GM21381 (cell line): ENCODE measurements at regions not wholly inside any gene's neighbourhood (a gene's known extent, or its start where the extent isn't known, plus 50 kb on each side); places are given as distances from the start of the nearest gene placed in this dataset.

ENCODE experiments used
- ATAC-seq: cut with Tn5 transposase; IDR thresholded peaks from one replicate; pipeline ENCODE4 v1.9.1; 2021; ENCODE audit warnings: mild to moderate bottlenecking, moderate library complexity; ENCODE audit not compliant: unreplicated experiment

GRCh38 chr12:92539976-92540781, 162.6 kb upstream of the PLEKHG7 start:
- ATAC-seq: no peak

- ATAC-seq: peak; percentile 47
Measured at GRCh38 chr12:92539110-92539749, 163.6 kb upstream of the PLEKHG7 start.

- no peak for ATAC-seq
Measured at GRCh38 chr12:92537290-92537960, 165.4 kb upstream of the PLEKHG7 start.

DNA sequence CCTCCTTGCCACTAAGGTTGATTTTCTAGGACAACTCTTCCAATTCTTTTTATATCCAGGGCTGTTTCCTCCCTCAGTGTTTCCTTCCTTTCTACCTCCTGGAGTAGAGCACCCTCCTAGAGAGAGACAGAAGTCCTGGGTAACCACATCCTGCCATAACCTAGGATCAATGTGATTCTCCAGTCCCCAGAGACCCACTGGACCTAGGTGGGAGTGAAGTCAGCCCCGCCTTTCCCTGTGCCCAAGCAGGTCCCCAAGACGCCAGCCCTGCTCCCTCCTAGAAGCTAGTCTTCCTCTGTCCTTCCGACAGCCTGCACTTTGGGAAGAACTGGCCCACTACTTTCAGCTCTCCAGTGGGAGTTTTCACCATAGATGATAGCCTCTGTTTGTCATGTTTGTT, 166.8 kb upstream of the PLEKHG7 start:
- ATAC-seq: no peak

- ATAC-seq: no peak
Measured at GRCh38 chr12:92533280-92533890, 169.4 kb upstream of the PLEKHG7 start.

DNA sequence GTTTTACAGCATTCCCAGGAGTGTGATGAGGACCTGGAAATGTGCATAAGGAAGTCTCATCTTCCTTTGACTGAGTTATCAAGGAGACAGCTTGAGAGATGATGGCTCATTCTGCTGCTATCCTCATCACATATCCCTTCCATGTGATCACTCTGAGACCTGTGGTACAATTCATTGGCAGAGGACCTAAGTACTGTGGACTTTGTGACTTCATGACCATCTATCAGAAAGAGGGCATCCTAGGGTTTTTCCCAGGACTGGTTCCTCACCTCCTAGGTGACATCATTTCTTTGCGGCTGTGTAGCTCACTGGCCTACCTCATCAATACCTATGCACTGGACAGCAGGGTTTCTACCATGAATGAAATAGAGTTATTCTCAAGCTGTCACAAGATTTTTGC, 172.1 kb upstream of the PLEKHG7 start:
- no peak for ATAC-seq

- peak; percentile 49 for ATAC-seq
Measured at GRCh38 chr12:92529944-92530343, 172.8 kb upstream of the PLEKHG7 start.

DNA sequence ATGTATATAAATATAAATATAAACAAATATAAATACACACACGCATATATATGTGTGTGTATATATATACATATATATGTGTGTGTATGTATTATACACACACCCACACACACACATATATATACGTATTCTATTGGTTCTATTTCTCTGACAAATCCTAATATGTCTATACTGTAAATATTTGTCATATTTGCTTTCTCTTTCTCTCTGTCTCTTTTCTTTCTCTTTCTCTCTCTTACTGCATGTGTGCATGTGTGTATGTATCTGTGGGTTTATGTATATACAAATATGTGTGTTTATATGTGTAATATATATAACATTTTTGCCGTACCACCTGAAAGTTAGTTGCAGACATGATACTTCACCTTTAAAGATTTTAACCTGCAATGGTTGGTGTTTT, 174.2 kb upstream of the PLEKHG7 start:
- ATAC-seq: no peak

DNA sequence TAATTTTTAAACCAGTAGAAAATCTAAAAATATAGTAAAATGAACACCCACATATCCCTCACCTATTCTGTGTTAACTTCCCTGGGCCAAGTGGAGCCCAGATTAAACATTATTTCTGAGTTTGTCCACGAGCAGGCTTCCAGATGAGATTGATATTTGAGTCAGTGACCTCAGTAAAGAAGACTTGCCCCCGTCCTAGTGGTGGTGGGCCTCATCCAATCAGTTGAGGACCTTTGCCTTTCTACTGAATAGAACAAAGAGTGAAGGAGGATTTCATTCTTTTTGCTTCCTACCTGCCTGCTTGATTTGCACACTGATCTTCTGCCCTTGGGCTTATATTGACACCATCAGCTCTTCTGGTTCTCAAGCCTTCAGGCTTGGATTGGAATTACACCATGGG, 174.7 kb upstream of the PLEKHG7 start:
- no peak for ATAC-seq

GRCh38 chr12:92524489-92524888, 178.3 kb upstream of the PLEKHG7 start:
- ATAC-seq: no peak

DNA sequence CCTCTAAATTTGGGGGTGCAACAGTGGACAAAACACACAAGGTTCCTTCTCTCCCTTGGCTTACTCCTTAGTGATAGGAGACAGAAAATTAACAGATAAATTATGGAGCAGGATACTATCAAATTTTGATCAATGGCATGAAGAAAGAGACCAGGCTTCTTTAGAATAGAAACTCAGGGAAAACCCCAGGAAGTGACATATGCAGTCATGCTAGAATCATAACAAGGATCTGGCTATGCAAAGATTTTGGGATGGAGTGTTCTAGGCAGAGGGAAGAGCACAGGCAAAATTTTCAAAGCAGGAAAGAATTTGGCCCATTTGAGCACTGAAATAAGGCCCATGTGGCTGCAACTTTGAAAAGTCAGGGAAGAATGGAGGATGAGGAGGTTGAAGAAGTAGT, 182.3 kb upstream of the PLEKHG7 start:
- ATAC-seq: no peak

DNA sequence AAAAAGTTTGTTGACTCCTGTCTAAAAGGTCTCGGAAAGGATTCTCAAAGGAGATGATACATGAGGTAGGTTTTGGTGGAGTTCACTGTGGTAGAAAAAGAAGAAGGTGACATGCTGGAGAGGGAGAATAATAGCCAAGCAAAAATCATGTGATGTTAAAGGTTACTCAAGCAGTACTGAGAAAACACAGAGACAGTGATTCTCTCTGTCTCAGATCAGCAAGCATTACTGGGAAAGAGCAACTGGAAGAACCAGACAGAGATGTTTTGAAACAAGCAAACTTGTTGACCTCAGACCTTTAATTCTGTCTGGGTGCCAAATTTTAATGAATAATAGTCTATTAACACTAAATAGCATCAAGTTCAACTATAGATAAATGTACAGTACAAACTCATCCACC, 183.5 kb upstream of the PLEKHG7 start:
- no peak for ATAC-seq

DNA sequence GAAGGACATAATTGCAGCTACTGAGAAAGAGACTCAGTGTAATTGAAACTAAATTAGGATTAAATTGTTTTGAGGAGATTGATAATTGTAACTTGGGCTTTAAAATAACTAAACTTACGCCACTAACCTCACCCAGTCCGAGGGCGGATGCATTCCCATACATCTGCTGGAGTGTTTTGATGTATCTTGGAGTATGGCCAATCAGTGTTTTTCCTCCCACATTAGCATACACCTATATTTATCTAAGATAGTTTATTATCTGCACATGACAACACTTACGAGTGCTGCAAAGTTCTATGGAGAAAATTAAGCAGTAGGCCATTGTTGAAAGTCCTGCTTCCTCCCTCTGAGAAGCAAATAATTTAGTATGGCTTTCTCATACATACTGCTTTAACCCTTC, 184.7 kb upstream of the PLEKHG7 start:
- ATAC-seq: no peak

- ATAC-seq: no peak
Measured at GRCh38 chr12:92516277-92516600, 186.6 kb upstream of the PLEKHG7 start.

DNA sequence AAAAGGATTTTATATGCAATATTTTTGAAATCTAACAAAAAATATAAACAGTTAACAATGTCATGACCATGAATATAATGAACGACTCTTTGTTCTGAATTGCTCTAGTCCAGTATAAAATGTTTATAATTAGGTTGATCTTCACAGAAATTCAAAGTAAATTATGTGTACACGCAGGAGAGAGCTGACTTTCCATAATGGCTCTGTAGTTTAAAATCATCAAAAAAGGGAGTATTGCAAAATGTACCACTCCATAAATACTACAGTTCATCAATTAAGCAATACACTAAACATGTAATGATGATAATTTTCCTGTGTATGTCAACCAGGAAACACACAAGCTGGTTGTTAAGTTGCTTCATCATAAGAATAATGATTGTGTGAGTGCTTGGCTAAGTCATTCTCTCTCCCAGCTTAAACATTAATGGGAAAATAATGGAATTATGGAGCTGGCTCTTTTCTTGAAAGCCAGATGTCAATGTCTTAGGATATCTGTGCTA, 189.5 kb upstream of the PLEKHG7 start:
- ATAC-seq: no peak

DNA sequence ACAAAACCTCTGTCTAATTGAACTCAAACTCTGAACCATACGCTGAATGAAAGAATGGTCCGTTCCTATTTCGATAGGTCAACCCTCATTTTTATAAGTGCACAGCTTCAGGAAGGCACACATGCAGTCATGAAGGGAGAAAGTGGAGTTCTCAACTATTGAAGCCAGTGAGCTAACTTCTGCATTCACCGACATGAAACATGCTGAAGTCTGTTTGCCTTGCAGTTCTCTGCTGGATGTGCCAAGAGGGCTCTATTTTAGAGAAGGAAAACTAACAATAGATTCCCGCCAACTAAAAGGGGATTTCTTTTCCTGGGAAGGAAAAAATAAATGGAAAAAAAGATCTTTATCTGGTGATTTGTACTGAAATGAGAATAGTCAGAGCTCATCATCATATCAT, 191.0 kb upstream of the PLEKHG7 start:
- ATAC-seq: no peak

DNA sequence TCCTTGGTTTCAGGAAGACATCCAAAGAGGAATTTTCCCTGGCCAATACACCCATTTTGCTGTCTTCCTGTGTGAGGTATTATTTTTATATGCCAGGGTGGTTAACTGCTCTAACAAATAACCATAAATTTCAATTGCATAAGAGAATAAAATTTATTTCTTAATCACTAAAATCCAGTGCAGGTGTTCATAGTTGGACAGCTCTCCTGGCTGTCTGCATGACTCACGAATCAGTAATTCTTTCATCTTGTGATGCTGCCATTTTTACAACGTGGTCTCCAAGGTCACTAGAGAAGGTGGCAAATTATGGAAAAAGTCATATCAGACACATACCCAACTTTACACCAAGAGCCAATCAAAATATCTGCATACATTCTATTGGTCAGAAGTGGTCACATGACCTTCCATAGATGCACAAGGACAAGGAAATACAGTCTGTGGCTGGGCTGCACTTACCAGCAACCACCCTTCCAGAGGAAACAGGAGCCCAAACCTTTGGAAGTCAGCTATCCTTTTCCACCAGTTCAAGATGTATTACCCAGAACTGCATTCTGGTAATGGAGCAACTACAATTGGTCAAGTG, 193.5 kb upstream of the PLEKHG7 start:
- no peak for ATAC-seq

DNA sequence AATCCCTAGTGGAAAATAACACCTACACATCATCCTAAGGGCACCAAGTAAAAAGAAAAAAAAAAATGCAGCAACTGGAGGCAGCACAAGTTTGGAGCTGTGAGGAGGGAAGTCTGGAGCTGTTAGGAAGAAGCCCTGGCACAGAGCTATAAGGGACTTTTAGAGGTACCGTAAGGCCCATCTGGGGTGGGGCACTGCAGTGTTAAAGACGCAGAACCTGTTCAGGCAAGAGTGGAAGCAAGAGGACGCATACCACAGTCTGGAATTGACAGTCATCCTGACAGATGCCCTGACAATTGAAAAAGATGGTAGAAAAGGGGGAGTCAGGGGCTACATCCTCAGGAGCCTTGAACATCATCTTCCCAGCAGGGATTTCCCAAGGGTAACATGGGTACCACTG, 195.9 kb upstream of the PLEKHG7 start:
- ATAC-seq: no peak

DNA sequence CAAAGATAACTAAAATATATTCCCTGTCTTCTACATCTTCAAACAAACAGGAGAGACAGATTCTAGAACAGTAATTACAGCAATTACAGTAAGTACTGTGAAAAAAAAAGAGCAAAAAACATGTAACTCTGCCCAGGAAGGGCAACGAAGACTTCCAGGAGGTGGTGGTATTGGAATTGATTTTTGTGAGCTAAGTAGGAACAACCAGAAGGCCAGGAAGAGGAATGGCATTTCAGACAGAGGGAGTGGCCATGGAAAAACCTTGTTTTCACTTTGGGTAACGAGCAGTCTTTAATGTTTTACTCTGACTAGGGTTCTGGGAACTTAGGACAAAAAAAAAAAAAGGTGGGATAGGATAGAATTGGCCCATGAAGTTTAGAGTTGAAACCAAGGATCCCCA, 196.3 kb upstream of the PLEKHG7 start:
- ATAC-seq: no peak

DNA sequence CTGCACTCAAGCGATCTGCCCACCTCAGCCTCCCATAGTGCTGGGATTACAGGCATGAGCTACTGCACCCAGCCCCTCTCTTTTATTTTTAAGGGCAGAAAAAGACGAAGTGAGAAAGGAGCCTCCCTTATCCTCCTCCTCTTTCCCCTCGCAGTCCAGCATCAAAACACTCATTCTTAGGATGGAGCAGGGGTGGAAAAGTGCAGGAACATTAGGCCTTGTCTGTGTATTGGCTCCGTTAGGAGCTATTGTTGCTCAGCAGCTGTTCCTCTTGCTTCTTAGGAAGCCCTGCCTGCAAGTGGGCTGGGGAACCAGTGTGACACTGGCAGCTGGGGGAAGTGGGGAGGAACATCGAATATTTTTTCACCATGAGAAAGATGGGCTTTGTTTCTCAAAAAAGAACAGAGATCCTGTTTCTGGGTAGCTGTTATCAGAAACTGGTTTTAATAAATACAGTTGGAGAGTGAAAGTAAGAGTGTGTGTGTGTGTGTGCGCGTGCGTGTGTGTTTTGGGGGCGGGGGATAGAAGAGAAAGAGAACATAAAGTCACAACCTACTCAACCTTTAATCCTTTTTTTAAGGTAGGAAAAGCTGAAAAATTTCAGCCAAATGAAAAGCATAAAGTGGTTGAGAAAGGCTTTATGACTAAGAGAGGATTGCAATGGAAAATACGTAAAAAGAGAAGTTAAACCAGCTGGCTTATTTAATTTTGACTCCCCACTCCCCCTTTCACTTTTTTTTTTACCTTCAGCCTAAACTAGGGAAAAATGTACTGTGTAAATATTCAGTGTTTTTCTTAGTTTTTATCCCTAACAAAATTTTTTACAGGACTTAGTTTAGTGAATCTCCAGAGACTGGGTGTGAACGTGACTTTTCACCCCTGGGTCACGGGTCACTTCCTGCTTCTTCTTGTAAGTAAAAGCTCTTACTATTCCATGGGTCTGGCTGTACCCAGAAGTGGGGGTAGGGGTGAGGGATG, 197.2 kb upstream of the PLEKHG7 start:
- no peak for ATAC-seq
